Osteoblast (primary cell): ENCODE measurements at regions not wholly inside any gene's neighbourhood (a gene's known extent, or its start where the extent isn't known, plus 50 kb on each side); places are given as distances from the start of the nearest gene placed in this dataset.
A peak's percentile ranks its signal among the peaks of the same experiment; 100 is the strongest.

Experiments
- DNase-seq: peaks from one replicate; pipeline ENCODE4 v3.0.0; 2011; ENCODE audit warnings: low spot score, mixed read lengths; ENCODE audit not compliant: insufficient read length; ENCODE audit errors: missing footprints
- H2AFZ ChIP-seq: 2 replicates; pipeline ENCODE4 v1.6.0; 2011; ENCODE audit warnings: mild to moderate bottlenecking, low read length
- H3K27ac ChIP-seq: 2 replicates; pipeline ENCODE4 v1.5.1; 2011; ENCODE audit warnings: mild to moderate bottlenecking, low read depth, low read length, moderate library complexity
- H3K27me3 ChIP-seq: 2 replicates; pipeline ENCODE4 v1.6.0; 2012; ENCODE audit warnings: mild to moderate bottlenecking, control low read depth, inconsistent platforms, low read length, moderate library complexity; ENCODE audit not compliant: insufficient read depth
- H3K36me3 ChIP-seq: 2 replicates; pipeline ENCODE4 v1.5.1; 2011; ENCODE audit warnings: mild to moderate bottlenecking, low read length, control low read depth, moderate library complexity; ENCODE audit not compliant: insufficient read depth
- H3K4me1 ChIP-seq: 2 replicates; pipeline ENCODE4 v1.5.1; 2011; ENCODE audit warnings: mild to moderate bottlenecking, low read length, control low read depth, moderate library complexity; ENCODE audit not compliant: insufficient read depth
- H3K4me2 ChIP-seq: 2 replicates; pipeline ENCODE4 v1.6.0; 2011; ENCODE audit warnings: mild to moderate bottlenecking, low read length; ENCODE audit not compliant: insufficient read depth
- H3K4me3 ChIP-seq: fragments of 200-600 bp; sonication (generic); 3 replicates; pipeline ENCODE4 v1.5.1; 2012; ENCODE audit warnings: mild to moderate bottlenecking, low read length, inconsistent platforms; ENCODE audit not compliant: insufficient read depth
- H3K79me2 ChIP-seq: 2 replicates; pipeline ENCODE4 v1.6.0; 2012; ENCODE audit warnings: mild to moderate bottlenecking, low read length, control low read depth, inconsistent platforms; ENCODE audit not compliant: insufficient read depth
- H3K9me3 ChIP-seq: 2 replicates; pipeline ENCODE4 v1.5.1; 2011; ENCODE audit warnings: low read depth, low read length, control low read depth
- H4K20me1 ChIP-seq: 2 replicates; pipeline ENCODE4 v1.6.0; 2012; ENCODE audit warnings: mild to moderate bottlenecking, low read length, control low read depth; ENCODE audit not compliant: insufficient read depth
- CTCF ChIP-seq: IDR thresholded peaks from 2 replicates; pipeline ENCODE4 v1.5.1; 2011; ENCODE audit warnings: mild to moderate bottlenecking, low read depth, low read length, moderate library complexity; ENCODE audit errors: extremely low read depth

GRCh38 chr2:8595811-8596600 lies 85.8 kb upstream of the ID2 start:
- Histone ChIP-seq H3K27me3 (no peaks in the 10 kb centered on the region), H3K79me2 (no peaks in the 10 kb centered on the region), H3K36me3 (no peaks in the 10 kb centered on the region), H3K4me1 (peaks cover 14% of the 10 kb centered on the region), H3K4me2 (no peak overlapping the region), H2AFZ (no peak overlapping the region), H3K27ac (no peak overlapping the region), H3K9me3 (no peaks in the 10 kb centered on the region), H3K4me3 (no peak overlapping the region), H4K20me1 (no peaks in the 10 kb centered on the region)
- no peak for TF ChIP-seq CTCF
- peak; percentile 63 for DNase-seq

- DNase-seq, result no peak
- no peak for TF ChIP-seq CTCF
Measured at GRCh38 chr2:8597094-8597493, 84.8 kb upstream of the ID2 start.

GRCh38 chr2:8597559-8598225 lies 84.2 kb upstream of the ID2 start:
- DNase-seq, result peak; percentile 66
- H3K4me1 ChIP-seq, result peaks cover 14% of the 10 kb centered on the region
- no peak overlapping the region for H3K4me2 ChIP-seq
- no peaks in the 10 kb centered on the region for H3K9me3 ChIP-seq
- H3K27me3 ChIP-seq, result no peaks in the 10 kb centered on the region
- H4K20me1 ChIP-seq, result no peaks in the 10 kb centered on the region
- H2AFZ ChIP-seq, result peak overlapping the region; percentile 84
- no peak overlapping the region for H3K4me3 ChIP-seq
- TF ChIP-seq CTCF, result no peak
- no peaks in the 10 kb centered on the region for H3K36me3 ChIP-seq
- peak overlapping the region; percentile 82 for H3K27ac ChIP-seq
- no peaks in the 10 kb centered on the region for H3K79me2 ChIP-seq

More at GRCh38 chr2:8597094-8597493, 84.8 kb upstream of the ID2 start:
- Histone ChIP-seq H3K36me3 (no peaks in the 10 kb centered on the region), H3K27ac (no peak overlapping the region), H3K9me3 (no peaks in the 10 kb centered on the region), H4K20me1 (no peaks in the 10 kb centered on the region), H3K27me3 (no peaks in the 10 kb centered on the region), H3K4me1 (peaks cover 14% of the 10 kb centered on the region), H3K4me2 (no peak overlapping the region), H3K4me3 (no peak overlapping the region), H3K79me2 (no peaks in the 10 kb centered on the region), H2AFZ (no peak overlapping the region)
